C4-2B (cell line): ENCODE measurements at regions not wholly inside any gene's neighbourhood (a gene's known extent, or its start where the extent isn't known, plus 50 kb on each side); places are given as distances from the start of the nearest gene placed in this dataset.
"Not testable (repeated sequence)": the region's sequence is repeated elsewhere in the genome, so short reads cannot be mapped to it uniquely, and the experiment has no call there.

ENCODE experiments used
- ZFX ChIP-seq: fragments of 450-650 bp; IDR thresholded peaks from 2 replicates; pipeline ENCODE4 v1.6.1; 2017
- TF ChIP-seq, protein P1 (sequence below): fragments of 450-650 bp; conservative IDR thresholded peaks from 2 replicates; pipeline ENCODE4 v1.5.1; 2017; ENCODE audit warnings: mild to moderate bottlenecking

- TF ChIP-seq, protein P1, sequence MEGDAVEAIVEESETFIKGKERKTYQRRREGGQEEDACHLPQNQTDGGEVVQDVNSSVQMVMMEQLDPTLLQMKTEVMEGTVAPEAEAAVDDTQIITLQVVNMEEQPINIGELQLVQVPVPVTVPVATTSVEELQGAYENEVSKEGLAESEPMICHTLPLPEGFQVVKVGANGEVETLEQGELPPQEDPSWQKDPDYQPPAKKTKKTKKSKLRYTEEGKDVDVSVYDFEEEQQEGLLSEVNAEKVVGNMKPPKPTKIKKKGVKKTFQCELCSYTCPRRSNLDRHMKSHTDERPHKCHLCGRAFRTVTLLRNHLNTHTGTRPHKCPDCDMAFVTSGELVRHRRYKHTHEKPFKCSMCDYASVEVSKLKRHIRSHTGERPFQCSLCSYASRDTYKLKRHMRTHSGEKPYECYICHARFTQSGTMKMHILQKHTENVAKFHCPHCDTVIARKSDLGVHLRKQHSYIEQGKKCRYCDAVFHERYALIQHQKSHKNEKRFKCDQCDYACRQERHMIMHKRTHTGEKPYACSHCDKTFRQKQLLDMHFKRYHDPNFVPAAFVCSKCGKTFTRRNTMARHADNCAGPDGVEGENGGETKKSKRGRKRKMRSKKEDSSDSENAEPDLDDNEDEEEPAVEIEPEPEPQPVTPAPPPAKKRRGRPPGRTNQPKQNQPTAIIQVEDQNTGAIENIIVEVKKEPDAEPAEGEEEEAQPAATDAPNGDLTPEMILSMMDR: not testable (repeated sequence)
- not testable (repeated sequence) for TF ChIP-seq ZFX
Observed at GRCh38 chr22:11068406-11068805, 4459.6 kb upstream of the OR11H1 start.
